K562 (cell line): ENCODE measurements at regions not wholly inside any gene's neighbourhood (a gene's known extent, or its start where the extent isn't known, plus 50 kb on each side); places are given as distances from the start of the nearest gene placed in this dataset.

ENCODE experiments used
- ATAC-seq: fragments of 200-7000 bp; cut with Tn5 transposase; 3 replicates; pipeline ENCODE4 v1.9.1; 2020; ENCODE audit warnings: moderate library complexity
- BruUV-seq: library from RNA; stranded (reverse); fragments of 400-500 nt; replicated peaks from 2 replicates; lab custom pipeline; 2021; lab: Mats Ljungman, UMichigan
- CTCF ChIA-PET: fragments of 300-600 bp; formaldehyde crosslinking; extraction: SDS; loops from one replicate; lab custom pipeline; 2021; ENCODE audit warnings: low intra/inter-chr PET ratio; lab: Yijun Ruan, JAX
- POLR2A ChIA-PET: fragments of 300-600, 350-650 bp; sonication (Branson Sonifier 250); formaldehyde crosslinking; extraction: SDS; loops from one replicate; lab custom pipeline; 2021; ENCODE audit warnings: antibody characterized with exemption, inconsistent platforms; lab: Yijun Ruan, JAX
- DNase-seq, 4 experiments: peaks; one replicate each; pipeline versions ENCODE4 v3.0.0 to v3.0.0-alpha.2; 2011 to 2018; ENCODE audit warnings: low spot score in 3 of 4, mixed read lengths in 3 of 4; ENCODE audit errors: extremely low read depth in 1 of 4
- FAIRE-seq: peaks from 2 replicates; lab custom pipeline; 2011; peaks lifted over from hg19 to GRCh38; lab: Jason Lieb, UNC
- H2AFZ ChIP-seq: 2 replicates; pipeline ENCODE4 v1.6.0; 2011; ENCODE audit warnings: low read depth, low read length, control low read depth, inconsistent platforms
- H3K27ac ChIP-seq: fragments of 200-600 bp; 3 replicates; pipeline ENCODE4 v1.8.0; 2011; ENCODE audit warnings: low read depth, mild to moderate bottlenecking, control low read depth, inconsistent platforms, low read length, moderate library complexity, mixed read lengths; ENCODE audit errors: extremely low read depth
- H3K27me3 ChIP-seq, 2 experiments: fragments of 300-600 bp in 1 of 2; 2 replicates in 1 of 2; 3 replicates in 1 of 2; pipeline versions ENCODE4 v1.6.0 to v1.8.0; 2011; ENCODE audit warnings: inconsistent platforms in 2 of 2, low read length in 2 of 2, mild to moderate bottlenecking in 1 of 2, mixed read lengths in 1 of 2, moderate library complexity in 1 of 2; ENCODE audit not compliant: control insufficient read depth in 2 of 2, insufficient read depth in 2 of 2
- H3K36me3 ChIP-seq: fragments of 300-600 bp; 3 replicates; pipeline ENCODE4 v1.8.0; 2011; ENCODE audit warnings: mild to moderate bottlenecking, low read length, inconsistent platforms; ENCODE audit not compliant: control insufficient read depth, insufficient read depth
- H3K4me1 ChIP-seq, 2 experiments: fragments of 200-600 bp in 1 of 2; replicated peaks in 1 of 2; 2 replicates in 1 of 2; 3 replicates in 1 of 2; pipeline versions ENCODE4 v1.5.1 to v1.8.0; 2011; ENCODE audit warnings: inconsistent platforms in 2 of 2, low read length in 2 of 2, mild to moderate bottlenecking in 1 of 2, mixed read lengths in 1 of 2, moderate library complexity in 1 of 2; ENCODE audit not compliant: control insufficient read depth in 2 of 2, insufficient read depth in 2 of 2
- H3K4me2 ChIP-seq: 2 replicates; pipeline ENCODE4 v1.6.1; 2011; ENCODE audit warnings: low read length, control low read depth, inconsistent platforms, mixed read lengths; ENCODE audit not compliant: insufficient read depth
- H3K4me3 ChIP-seq: fragments of 200-600 bp; sonication (generic), shearing (Covaris generic); 2 replicates; pipeline ENCODE4 v1.5.1; 2016; ENCODE audit warnings: control low read depth, inconsistent platforms
- H3K79me2 ChIP-seq: fragments of 200-600 bp; 3 replicates; pipeline ENCODE4 v1.8.0; 2011; ENCODE audit warnings: low read length, inconsistent platforms; ENCODE audit not compliant: control insufficient read depth, insufficient read depth
- H3K9ac ChIP-seq, 2 experiments: 2 replicates each; pipeline versions ENCODE4 v1.6.0 to v1.6.1; 2011; ENCODE audit warnings: low read depth in 2 of 2, low read length in 2 of 2, control low read depth in 1 of 2, inconsistent platforms in 1 of 2, mild to moderate bottlenecking in 1 of 2, mixed read lengths in 1 of 2; ENCODE audit not compliant: insufficient read depth in 1 of 2
- H3K9me1 ChIP-seq: one replicate; pipeline ENCODE4 v1.6.0; 2011; ENCODE audit warnings: inconsistent platforms, mild to moderate bottlenecking, low read length, moderate library complexity; ENCODE audit not compliant: control insufficient read depth, insufficient read depth
- H3K9me3 ChIP-seq: replicated peaks from 2 replicates; pipeline ENCODE4 v1.5.1; 2011; ENCODE audit warnings: low read depth, low read length, inconsistent platforms; ENCODE audit not compliant: control insufficient read depth, insufficient read depth
- H4K20me1 ChIP-seq: replicated peaks from 2 replicates; pipeline ENCODE4 v1.6.1; 2011; ENCODE audit warnings: low read length, inconsistent platforms, mixed read lengths; ENCODE audit not compliant: control insufficient read depth, insufficient read depth
- ELF2 ChIP-seq: fragments of 250-450 bp; sonication (Bioruptor Pico); IDR thresholded peaks from 2 replicates; pipeline ENCODE4 v1.5.0; 2021; ENCODE audit warnings: mild to moderate bottlenecking
- ELK3 ChIP-seq: fragments of 450-650 bp; formaldehyde crosslinking; IDR thresholded peaks from 2 replicates; pipeline ENCODE4 v1.4.0; 2020; ENCODE audit warnings: mild to moderate bottlenecking
- ZNF445 ChIP-seq: fragments of 250-450 bp; sonication (Bioruptor Pico); IDR thresholded peaks from 2 replicates; pipeline ENCODE4 v1.4.0; 2020; ENCODE audit warnings: low read depth, mild to moderate bottlenecking, moderate library complexity
- WGBS: fragments of 100-300 bp; shearing (Covaris generic); methylation state at CpG from one replicate; pipeline ENCODE4 v1.1.6; 2016; ENCODE audit warnings: low coverage, mixed read lengths; ENCODE audit not compliant: insufficient coverage; ENCODE audit errors: missing lambda C conversion rate; 5-methylcytosine and 5-hydroxymethylcytosine counted together
- in situ Hi-C: fragments of 300-500 bp; cut with MboI; formaldehyde crosslinking; loops from 4 replicates; pipeline ENCODE4 v1.15.0; 2018; ENCODE audit warnings: inconsistent platforms, mixed read lengths
- intact Hi-C: fragments of 100-400 bp; cut with micrococcal nuclease; formaldehyde crosslinking; loops from 2 replicates; pipeline ENCODE4 v1.14.2; 2022
- TF ChIP-seq, protein P1 (sequence below): fragments of 200-800 bp; sonication (Bioruptor generic); IDR thresholded peaks from 2 replicates; pipeline ENCODE4 v1.6.1; 2017; ENCODE audit warnings: missing genetic modification characterization, missing compliant biosample characterization
- TF ChIP-seq, protein P2 (sequence below), 2 experiments: IDR thresholded peaks in 1 of 2; conservative IDR thresholded peaks in 1 of 2; 2 replicates each; pipeline ENCODE4 v1.6.1; 2016; ENCODE audit warnings: low read depth in 2 of 2, mild to moderate bottlenecking in 1 of 2, missing compliant biosample characterization in 1 of 2, missing genetic modification characterization in 1 of 2, moderate library complexity in 1 of 2
- TF ChIP-seq, protein P3 (sequence below): fragments of 450-650 bp; IDR thresholded peaks from 2 replicates; pipeline ENCODE4 v1.6.1; 2016; ENCODE audit warnings: borderline replicate concordance

DNA sequence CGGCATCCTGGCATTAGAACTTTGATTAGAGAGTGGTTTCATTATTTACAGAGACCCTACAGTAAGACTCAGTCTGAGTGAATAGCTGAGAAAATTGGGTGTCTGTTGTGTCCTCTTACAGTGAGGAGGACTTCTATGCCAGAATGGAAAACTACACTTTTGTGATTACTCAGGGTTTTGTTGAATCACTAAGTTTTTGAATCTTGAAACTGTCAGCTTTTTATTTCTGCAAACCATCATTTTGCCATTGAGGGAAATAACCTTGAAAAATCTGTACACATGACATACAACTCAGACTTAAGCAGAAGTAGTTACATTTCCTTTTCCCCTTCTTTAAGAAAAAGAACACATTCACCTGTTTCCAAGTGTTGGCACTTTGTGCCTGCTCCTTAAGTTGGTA lies 117.6 kb upstream of the RASGEF1B start:
- H3K79me2 ChIP-seq: no peaks in the 10 kb centered on the region
- intact Hi-C loops: no loop called here
- BruUV-seq: no TSS peak
- H3K27me3 ChIP-seq: 0 out of 5 replicates have a peak, but pooled peaks cover 0 to 2% of the 10 kb centered on the region in 2 experiments
- FAIRE-seq: no peak
- in situ Hi-C loops: no loop called here
- POLR2A ChIA-PET: no interaction called here
- no peaks in the 10 kb centered on the region for H3K4me1 ChIP-seq
- no peaks in the 10 kb centered on the region for H4K20me1 ChIP-seq
- TF ChIP-seq, protein P1, sequence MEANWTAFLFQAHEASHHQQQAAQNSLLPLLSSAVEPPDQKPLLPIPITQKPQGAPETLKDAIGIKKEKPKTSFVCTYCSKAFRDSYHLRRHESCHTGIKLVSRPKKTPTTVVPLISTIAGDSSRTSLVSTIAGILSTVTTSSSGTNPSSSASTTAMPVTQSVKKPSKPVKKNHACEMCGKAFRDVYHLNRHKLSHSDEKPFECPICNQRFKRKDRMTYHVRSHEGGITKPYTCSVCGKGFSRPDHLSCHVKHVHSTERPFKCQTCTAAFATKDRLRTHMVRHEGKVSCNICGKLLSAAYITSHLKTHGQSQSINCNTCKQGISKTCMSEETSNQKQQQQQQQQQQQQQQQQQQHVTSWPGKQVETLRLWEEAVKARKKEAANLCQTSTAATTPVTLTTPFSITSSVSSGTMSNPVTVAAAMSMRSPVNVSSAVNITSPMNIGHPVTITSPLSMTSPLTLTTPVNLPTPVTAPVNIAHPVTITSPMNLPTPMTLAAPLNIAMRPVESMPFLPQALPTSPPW (CRISPR knock-in tag): no peak
- TF ChIP-seq, protein P2, sequence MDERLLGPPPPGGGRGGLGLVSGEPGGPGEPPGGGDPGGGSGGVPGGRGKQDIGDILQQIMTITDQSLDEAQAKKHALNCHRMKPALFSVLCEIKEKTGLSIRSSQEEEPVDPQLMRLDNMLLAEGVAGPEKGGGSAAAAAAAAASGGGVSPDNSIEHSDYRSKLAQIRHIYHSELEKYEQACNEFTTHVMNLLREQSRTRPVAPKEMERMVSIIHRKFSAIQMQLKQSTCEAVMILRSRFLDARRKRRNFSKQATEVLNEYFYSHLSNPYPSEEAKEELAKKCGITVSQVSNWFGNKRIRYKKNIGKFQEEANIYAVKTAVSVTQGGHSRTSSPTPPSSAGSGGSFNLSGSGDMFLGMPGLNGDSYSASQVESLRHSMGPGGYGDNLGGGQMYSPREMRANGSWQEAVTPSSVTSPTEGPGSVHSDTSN (CRISPR knock-in tag; IDR thresholded peaks at IDR 0.05; ENCODE audit: low read depth): no peak
- TF ChIP-seq, protein P2 (tag; conservative IDR thresholded peaks at IDR 0.05; ENCODE audit: low read depth): no peak
- TF ChIP-seq ELF2 (CRISPR knock-in tag): no peak
- TF ChIP-seq, protein P3, sequence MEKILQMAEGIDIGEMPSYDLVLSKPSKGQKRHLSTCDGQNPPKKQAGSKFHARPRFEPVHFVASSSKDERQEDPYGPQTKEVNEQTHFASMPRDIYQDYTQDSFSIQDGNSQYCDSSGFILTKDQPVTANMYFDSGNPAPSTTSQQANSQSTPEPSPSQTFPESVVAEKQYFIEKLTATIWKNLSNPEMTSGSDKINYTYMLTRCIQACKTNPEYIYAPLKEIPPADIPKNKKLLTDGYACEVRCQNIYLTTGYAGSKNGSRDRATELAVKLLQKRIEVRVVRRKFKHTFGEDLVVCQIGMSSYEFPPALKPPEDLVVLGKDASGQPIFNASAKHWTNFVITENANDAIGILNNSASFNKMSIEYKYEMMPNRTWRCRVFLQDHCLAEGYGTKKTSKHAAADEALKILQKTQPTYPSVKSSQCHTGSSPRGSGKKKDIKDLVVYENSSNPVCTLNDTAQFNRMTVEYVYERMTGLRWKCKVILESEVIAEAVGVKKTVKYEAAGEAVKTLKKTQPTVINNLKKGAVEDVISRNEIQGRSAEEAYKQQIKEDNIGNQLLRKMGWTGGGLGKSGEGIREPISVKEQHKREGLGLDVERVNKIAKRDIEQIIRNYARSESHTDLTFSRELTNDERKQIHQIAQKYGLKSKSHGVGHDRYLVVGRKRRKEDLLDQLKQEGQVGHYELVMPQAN: no peak
- TF ChIP-seq ZNF445 (CRISPR knock-in tag): no peak
- TF ChIP-seq ELK3: no peak
- no peak overlapping the region for H3K4me2 ChIP-seq
- WGBS: 0% methylated on average over 1 of the region's 1 CpG
- CTCF ChIA-PET: no interaction called here
- DNase-seq: no peak
- H3K36me3 ChIP-seq: no peaks in the 10 kb centered on the region
- no peaks in the 10 kb centered on the region for H3K9me3 ChIP-seq
- no peak overlapping the region for H3K4me3 ChIP-seq
- H3K27ac ChIP-seq: no peak overlapping the region
- no peak overlapping the region for H3K9ac ChIP-seq
- H3K9me1 ChIP-seq: no peaks in the 10 kb centered on the region
- no peak for ATAC-seq
- no peak overlapping the region for H2AFZ ChIP-seq
